ENCODE measurements at regions not wholly inside any gene's neighbourhood (a gene's known extent, or its start where the extent isn't known, plus 50 kb on each side); places are given as distances from the start of the nearest gene placed in this dataset.

- Histone ChIP-seq H3K27ac (no peak overlapping the region), H3K4me3 (no peak overlapping the region), H3K9me3 (0 out of 3 replicates have a peak, but pooled peaks cover 2% of the 10 kb centered on the region), H3K4me1 (no peaks in the 10 kb centered on the region), H3K4me2 (no peak overlapping the region)
- FAIRE-seq (no peak), DNase-seq (ENCODE audit: low read depth in 1 of 2, low spot score in 1 of 2) (no peak), ATAC-seq (no peak)
- no peak for TF ChIP-seq MAZ (IDR thresholded peaks at IDR 0.05; ENCODE audit: borderline replicate concordance, low read depth, low read length)
- TF ChIP-seq FOXS1 (CRISPR knock-in tag; IDR thresholded peaks at IDR 0.05): no peak
- TF ChIP-seq KDM1A (IDR thresholded peaks at IDR 0.05; ENCODE audit: low read depth): no peak
- TF ChIP-seq HOXB5 (CRISPR knock-in tag; IDR thresholded peaks at IDR 0.05): no peak
- TF ChIP-seq GATA3 (IDR thresholded peaks at IDR 0.05; ENCODE audit: borderline replicate concordance): no peak
- no peak for TF ChIP-seq HDAC2 (IDR thresholded peaks at IDR 0.05)
- no peak for TF ChIP-seq CHD4 (IDR thresholded peaks at IDR 0.05; ENCODE audit: borderline replicate concordance)
- TF ChIP-seq HEYL (CRISPR knock-in tag; IDR thresholded peaks at IDR 0.05): no peak
- TF ChIP-seq RNF2 (IDR thresholded peaks at IDR 0.05; ENCODE audit: borderline replicate concordance, low read depth): no peak
- TF ChIP-seq RCOR1 (IDR thresholded peaks at IDR 0.05; ENCODE audit: low read depth, low read length): no peak
- no peak for TF ChIP-seq HES2 (IDR thresholded peaks at IDR 0.05)
- no peak for TF ChIP-seq CEBPB (IDR thresholded peaks at IDR 0.05)
- no peak for TF ChIP-seq JUN (IDR thresholded peaks at IDR 0.05)
- no peak for TF ChIP-seq BCL3 (IDR thresholded peaks at IDR 0.05)
- no peak for TF ChIP-seq ZNF302 (CRISPR knock-in tag; IDR thresholded peaks at IDR 0.05)
- no peak for TF ChIP-seq MAFK (IDR thresholded peaks at IDR 0.05; ENCODE audit: partially characterized antibody)
- TF ChIP-seq ZFP36 (IDR thresholded peaks at IDR 0.05; ENCODE audit: borderline replicate concordance, partially characterized antibody): no peak
- 63% methylated on average over 7 of the region's 7 CpGs for WGBS (ENCODE audit: missing lambda C conversion rate)
- POLR2A ChIA-PET: no interaction called here
- CTCF ChIA-PET: interaction anchor here (1.2 to 2.2 kb wide), 4 partner anchors 13 to 152 kb away, joined by 3 to 6 read pairs (median 4); no protein-coding TSS in a partner anchor
Measured at GRCh38 chr15:69860321-69860720, 237.4 kb downstream of the TLE3 start.

GRCh38 chr15:69860921-69861320, 236.8 kb downstream of the TLE3 start:
- H3K4me3 ChIP-seq: no peak overlapping the region
- 0 out of 3 replicates have a peak, but pooled peaks cover 2% of the 10 kb centered on the region for H3K9me3 ChIP-seq
- CTCF ChIA-PET: interaction anchor here (1.2 to 2.2 kb wide), 3 partner anchors 13 to 153 kb away, joined by 3 to 6 read pairs (median 6); no protein-coding TSS in a partner anchor
- FAIRE-seq: no peak
- DNase-seq (ENCODE audit: low read depth in 1 of 2, low spot score in 1 of 2): no peak
- WGBS (ENCODE audit: missing lambda C conversion rate): 60% methylated on average over 9 of the region's 9 CpGs
- TF ChIP-seq KDM5A (IDR thresholded peaks at IDR 0.05) (no peak), ZSCAN20 (CRISPR knock-in tag; IDR thresholded peaks at IDR 0.05) (no peak), MAFK (IDR thresholded peaks at IDR 0.05; ENCODE audit: partially characterized antibody) (no peak), CTCF (IDR thresholded peaks at IDR 0.05) (no peak), HMGXB4 (CRISPR knock-in tag; IDR thresholded peaks at IDR 0.05; ENCODE audit: borderline replicate concordance) (no peak), CBX8 (IDR thresholded peaks at IDR 0.05) (no peak), RAD21 (conservative IDR thresholded peaks at IDR 0.05 in 1 of 2, IDR thresholded peaks at IDR 0.05 in 1 of 2) (no peak), SMC3 (IDR thresholded peaks at IDR 0.05) (no peak), RFX5 (IDR thresholded peaks at IDR 0.05) (no peak), MAX (IDR thresholded peaks at IDR 0.05) (no peak), HDAC2 (IDR thresholded peaks at IDR 0.05) (no peak), E2F6 (IDR thresholded peaks at IDR 0.05; ENCODE audit: borderline replicate concordance, low read depth) (no peak), HEYL (CRISPR knock-in tag; IDR thresholded peaks at IDR 0.05) (no peak), ESRRA (IDR thresholded peaks at IDR 0.05; ENCODE audit: borderline replicate concordance, low read length) (no peak), CEBPB (IDR thresholded peaks at IDR 0.05) (no peak), ATOH8 (CRISPR knock-in tag; IDR thresholded peaks at IDR 0.05; ENCODE audit: low read depth) (no peak)
- no peak overlapping the region for H3K27ac ChIP-seq
- H3K4me1 ChIP-seq: no peaks in the 10 kb centered on the region
- no peak for ATAC-seq
- POLR2A ChIA-PET: no interaction called here
- no peak overlapping the region for H3K4me2 ChIP-seq
